SK-N-DZ (cell line): ENCODE measurements at regions not wholly inside any gene's neighbourhood (a gene's known extent, or its start where the extent isn't known, plus 50 kb on each side); places are given as distances from the start of the nearest gene placed in this dataset.
"Not testable (repeated sequence)": the region's sequence is repeated elsewhere in the genome, so short reads cannot be mapped to it uniquely, and the experiment has no call there.

ENCODE experiments used
- DNase-seq: peaks from one replicate; pipeline ENCODE4 v3.0.0-alpha.2; 2015; ENCODE audit warnings: low spot score

DNA sequence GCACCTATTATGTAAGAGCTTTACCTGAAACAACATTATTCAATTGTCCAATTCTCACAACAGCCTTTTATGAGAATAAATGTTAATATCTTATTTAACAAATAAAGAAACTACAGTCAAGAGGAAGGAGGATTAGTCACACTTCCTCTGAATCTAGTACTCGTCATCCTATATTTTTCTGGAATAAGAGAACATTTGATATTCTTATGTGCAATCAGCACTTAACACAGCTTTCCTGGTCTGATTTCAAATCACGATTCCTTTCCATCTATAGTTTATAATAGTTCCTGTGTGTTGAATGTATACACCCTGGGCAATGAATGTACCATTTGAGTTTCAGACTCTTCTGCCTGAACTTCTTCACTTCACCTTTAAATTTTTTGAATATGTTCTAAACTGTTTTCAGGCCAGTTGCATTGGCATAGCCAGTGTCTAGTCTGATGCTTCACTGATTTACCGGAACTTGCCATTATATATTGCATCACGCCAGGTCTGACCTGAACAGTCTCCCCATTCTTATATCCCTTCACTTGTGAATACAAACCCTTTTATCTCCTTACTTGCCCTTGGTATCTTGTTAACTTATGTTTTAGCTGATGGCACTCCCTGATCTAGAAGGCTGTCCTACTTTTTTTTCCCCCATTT lies 698.3 kb downstream of the MAT2B start:
- no peak for DNase-seq

DNA sequence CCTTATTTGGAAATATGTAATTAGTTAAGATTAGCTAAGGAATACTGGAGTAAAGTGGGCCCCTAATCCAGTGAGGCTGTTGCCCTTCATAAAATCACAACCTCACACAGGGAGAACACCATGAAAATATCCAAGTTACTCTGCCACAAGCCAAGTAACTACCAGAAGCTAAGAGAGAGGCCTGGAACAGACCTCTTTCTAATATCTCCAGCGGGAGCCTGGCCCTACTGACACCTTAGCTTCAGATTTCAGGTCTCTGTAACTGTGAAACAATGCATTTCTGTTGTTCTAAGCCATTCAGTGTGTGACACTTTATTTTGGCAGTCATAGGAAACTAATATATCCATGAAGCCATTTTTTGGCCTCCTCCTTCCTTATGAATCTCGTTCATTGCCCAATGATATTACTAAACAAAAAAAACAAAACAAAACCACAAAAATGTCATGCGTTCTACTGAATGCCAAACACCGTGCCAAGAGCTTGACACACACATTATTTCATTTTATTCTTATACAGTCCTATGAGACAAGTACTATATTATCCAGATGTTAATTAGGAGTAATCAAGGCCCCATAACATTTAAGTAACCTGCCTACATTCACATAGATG lies 699.0 kb downstream of the MAT2B start:
- no peak for DNase-seq

DNA sequence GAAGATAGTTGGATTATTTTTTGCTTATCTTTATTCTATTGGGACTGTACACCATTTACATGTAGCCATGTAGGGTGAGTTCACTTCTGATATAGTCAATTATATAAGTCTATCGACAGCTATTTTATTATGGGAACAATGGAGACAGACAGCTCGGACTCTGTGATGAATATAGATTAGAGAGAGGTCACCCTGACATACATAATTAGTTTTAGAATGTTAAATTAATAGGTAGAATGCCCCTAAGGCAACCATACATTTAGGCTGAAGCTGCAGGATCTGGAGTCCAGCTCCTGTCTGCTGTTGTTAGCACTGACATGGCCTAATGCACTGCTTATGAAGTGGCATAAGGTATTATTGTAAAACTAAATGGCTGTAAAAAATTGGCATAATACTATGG lies 700.8 kb downstream of the MAT2B start:
- no peak for DNase-seq

DNA sequence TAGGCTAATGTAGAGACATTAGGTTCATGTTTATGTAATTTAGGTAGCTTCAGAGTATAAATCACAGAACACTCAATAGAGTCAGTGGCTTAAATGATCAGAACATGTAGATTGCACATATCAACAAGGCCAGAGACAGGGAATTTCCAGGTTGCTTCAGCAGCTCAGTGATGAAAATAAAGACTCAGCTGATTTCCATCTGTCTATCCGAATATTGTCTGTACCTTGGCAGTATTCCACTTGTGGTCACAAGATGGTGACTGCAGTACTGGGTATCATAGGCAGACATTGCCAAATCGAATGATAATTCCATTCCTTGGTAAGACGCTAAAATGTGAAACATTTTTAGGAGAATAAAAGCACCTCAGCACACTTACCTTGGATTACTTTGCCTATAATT lies 702.2 kb downstream of the MAT2B start:
- no peak for DNase-seq

DNA sequence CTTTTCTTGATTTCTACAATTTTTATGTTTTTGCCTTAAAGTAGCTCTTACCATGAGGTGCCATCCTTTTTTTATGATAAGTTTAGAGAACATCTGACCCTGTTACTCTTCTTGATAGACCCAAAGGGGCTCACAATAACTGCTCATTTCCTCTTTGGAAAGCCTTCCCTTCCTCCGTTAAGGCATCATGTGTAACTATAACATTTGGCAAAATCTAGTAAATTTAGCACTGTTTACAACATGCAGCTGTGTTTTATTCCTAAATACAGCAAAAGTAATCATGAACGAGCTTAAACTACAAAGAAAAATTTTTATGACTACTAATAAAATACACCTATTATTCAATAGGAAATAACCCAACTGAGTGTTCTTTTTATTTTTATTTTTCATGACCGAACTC lies 705.1 kb downstream of the MAT2B start:
- DNase-seq: no peak

DNA sequence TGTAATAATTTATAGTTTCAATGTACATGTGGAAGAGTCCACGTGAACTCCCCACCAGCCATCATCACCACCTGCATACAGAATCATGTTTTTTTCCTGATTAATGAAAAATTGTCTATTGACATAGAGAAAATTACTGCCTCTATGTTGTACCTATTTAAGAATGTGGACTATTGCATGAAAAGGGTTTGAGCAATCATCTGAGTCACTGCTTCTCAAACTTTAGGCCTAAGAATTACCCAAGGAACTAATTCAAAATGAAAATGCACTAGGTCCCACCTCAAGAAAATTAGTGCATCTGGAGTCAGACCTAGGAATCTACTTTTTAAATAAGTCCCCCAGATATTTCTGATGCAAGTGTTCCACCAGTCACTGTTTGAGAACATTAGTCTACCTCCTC lies 709.3 kb downstream of the MAT2B start:
- DNase-seq: no peak

DNA sequence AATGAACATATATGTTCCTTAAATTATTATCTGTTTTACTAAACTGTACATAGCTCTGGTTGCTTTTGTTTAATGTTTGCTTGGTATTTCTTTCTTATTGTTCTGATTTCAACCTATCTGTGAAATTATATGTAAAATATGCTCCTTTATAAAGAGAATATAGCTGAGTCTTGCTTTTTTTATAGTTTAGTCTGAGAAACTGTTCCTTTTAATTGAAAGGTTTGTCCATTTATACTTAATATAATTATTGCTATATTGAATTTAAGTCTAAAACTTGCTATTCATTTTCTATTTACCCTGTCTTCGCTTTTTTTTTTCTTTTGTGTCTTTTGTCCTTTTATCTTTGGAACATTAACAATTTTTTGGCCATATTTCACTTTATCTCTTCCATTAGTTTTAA lies 712.0 kb downstream of the MAT2B start:
- DNase-seq: no peak

DNA sequence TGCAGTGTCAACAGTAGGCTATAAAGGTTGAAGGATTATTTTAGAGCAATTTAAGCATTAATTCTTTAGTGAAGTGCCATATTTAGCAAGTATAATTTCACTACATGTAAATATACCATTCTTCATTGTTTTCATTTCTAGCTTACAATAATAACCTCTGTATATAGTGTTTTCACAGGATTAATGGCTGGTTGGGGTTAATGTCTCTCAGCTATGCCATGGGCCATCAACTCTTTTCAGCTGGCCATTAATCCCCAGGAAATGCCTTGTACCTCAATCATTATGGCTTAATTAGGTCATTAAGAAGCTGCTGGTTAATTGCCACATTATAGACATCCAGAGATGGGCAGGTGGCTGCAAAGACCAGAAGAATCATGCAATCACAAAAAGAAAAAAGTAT lies 715.1 kb downstream of the MAT2B start:
- no peak for DNase-seq

DNA sequence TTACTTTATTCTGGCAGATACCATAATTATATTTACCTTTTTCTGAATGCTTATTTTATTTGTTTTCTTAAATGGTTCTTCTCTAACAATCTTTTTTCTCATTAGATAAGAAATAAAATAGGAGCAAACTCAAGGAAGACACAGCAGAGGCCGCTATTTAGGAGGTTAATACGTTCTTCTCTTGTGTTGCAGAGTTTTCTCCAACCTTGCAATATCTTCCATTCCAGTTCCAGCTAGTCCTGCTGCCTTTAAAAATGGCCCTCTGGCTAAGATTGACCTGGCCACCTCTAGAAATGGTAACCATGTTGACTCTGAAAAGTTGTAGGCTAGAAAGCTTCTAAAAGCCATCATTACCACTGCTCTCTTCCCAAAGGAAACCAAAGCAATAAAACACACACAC lies 718.8 kb downstream of the MAT2B start:
- DNase-seq: no peak

DNA sequence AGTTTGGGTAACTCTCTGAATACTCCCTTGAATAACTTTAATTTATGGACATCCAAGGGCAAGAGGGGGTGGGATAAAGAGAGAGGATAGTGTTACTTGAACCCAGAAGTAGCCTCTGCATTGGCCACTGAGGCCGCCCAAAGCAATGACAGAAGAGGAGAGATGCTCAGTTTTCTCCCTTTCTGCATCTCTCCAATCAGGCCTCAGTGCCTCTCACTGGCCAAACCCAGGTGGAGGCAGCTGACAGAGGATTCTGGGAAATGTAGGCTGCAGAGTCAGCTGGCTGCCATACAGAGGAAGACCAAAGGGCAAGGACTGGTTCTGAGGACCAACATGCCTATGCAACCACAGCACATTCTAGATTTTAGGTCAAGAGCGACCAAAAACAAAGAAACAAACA lies 719.4 kb downstream of the MAT2B start:
- DNase-seq: no peak

DNA sequence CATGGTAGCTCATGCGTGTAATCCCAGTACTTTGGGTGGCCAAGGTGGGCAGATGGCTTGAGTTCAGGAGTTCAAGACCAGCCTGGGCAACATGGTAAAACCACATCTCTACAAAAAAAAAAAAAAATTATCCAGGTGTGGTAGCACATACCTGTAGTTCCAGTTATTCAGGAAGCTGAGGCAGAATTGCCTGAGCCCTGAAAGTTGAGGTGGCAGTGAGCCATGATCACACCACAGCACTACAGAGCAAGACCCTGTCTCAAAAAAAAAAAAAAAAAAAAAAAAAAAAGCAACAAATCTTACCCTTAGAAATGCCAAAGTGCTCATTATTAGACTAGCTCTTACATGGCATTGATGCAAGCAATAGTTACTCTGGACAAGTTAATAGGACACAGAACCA lies 724.9 kb downstream of the MAT2B start:
- no peak for DNase-seq

DNA sequence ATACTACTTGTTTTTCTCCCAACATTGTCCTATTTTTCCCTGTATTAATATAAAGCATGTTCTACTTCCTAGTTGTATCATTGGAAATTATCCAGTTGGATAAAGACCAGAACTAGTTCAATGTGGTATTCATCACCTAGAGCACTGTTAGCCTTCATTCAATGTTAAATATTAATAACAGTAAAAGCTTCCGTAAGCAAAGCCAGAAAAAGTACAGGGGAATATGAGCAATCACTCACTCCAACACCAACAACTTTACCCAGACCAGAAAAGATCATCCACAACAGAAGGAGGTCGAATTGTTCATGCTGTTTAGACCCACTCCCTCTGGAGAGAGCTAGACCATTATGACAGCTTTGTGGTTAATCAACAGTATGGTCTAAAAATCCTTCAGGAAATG lies 728.4 kb downstream of the MAT2B start:
- DNase-seq: no peak

DNA sequence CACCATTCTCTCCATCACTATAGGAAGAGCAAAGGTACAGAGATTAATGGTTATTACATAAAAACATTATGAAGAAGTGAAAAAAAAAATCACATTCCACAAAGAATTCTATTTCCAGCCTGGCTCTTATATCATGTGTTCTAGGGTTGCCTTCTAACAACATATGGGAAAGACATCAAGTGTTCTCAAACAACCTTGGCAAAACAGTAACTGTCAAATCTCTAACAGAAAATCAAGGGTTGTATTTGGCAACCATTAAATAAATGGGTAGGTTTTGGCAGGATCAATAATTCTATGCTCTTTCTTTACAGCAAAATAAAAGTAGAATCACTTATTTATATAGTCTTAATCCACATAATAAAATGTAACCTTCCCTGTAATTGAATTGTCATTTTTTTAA lies 728.9 kb downstream of the MAT2B start:
- no peak for DNase-seq

DNA sequence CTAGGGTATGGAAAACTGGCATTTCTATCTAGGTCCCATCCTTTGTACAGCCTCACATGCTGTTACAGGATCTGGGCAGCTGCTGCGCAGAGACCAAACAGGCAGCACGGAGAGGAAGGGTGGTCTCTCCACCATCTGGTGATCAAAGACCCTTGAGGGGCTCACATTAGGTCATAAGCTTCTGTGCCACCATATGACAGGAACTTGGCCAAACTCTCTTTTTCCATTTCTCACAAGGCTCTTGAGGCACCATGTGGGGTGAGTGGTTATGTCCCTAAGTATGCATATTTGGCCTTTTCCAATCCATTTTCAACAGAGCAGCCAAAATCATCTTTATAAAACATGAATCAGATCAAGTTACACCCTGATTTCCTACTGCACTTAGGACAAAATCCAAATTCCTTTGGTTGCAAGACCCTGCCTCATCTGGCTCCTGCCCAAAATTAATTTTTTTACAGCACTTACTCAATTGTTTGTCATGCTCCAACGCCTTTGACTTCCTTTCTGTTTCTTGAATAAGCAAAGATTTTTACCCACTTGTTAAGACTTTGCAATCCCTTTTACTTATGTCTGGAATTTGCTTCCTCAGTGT lies 730.0 kb downstream of the MAT2B start:
- no peak for DNase-seq

DNA sequence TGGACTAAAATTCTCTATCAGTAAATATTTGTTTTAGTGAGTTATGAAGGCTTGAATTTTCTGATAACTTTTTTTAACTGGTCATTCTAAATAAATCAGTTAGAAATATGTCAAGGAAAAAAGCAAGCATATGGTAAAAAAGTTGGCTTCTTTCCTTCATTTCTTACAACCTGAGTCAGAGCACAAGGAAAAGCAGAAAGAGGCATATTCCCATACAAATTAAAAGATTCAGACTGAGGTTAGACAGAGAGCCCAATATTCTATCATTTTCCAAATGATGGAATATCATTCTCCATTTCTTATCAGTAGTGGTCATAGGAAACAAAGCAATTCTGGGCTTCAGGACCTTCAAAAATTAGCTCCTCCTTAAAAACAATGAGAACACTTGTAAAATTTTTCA lies 732.1 kb downstream of the MAT2B start:
- DNase-seq: no peak

DNA sequence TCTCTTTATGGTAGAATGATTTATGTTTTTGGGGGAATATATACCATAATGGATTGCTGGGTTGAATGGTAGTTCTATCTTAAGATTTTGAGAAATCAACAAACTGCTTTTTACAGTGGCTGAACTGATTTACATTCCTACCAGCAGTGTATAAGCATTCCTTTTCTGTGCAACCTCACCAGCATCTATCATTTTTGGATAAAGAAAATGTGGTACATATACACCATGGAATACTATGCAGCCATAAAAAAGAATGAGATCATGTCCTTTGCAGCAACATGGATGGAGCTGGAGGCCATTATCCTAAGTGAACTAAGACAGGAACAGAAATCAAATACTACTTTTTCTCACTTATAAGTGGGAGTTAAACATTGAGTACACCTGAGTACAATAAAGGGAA lies 746.4 kb downstream of the MAT2B start:
- not testable (repeated sequence) for DNase-seq

DNA sequence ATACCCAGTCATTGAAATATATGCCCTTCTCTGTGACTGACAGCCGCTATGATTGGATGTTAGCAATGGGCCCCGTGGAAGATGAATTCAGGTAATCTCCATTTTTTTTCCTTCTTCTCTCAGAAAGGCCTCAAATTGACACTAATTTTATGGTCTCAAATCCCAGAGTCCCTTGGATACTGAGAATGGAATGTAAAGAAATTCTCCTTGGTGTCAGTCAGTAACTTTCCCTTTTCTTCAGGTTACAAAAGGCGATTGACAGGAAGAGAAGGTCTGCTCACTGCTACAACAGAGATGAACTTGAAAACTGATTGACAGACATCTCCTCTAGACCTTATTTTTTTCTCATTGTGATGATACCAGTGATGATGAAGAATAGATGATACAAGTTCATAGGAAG lies 748.3 kb downstream of the MAT2B start:
- no peak for DNase-seq

DNA sequence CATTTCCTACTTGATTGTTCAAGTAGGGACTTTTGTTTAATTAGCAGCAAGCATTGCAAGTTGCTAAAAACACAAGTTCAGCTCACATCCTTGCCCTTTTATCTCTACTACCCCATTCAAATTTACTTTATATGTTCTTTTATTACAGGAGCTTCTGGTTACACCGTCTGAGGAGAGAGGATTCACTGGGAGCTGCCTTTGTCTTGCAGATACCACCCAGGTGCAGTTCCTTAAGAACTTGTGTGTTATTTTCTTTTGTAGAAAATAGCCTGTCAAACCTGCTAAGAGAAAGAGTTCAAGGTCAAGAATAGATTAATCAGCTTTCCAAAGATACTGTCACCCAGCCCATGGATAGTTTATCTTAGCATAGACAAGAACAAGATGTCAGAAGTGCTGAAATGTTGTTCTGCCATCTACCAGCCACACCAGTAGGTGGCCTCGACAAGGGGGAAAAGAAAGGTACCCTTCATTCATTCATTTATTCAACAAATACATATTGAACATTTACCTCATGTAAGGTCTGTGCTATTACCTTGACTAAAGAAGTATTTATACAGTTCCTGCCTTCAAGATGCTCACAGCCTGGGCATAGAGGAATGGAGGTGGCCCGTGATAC lies 750.3 kb downstream of the MAT2B start:
- no peak for DNase-seq

DNA sequence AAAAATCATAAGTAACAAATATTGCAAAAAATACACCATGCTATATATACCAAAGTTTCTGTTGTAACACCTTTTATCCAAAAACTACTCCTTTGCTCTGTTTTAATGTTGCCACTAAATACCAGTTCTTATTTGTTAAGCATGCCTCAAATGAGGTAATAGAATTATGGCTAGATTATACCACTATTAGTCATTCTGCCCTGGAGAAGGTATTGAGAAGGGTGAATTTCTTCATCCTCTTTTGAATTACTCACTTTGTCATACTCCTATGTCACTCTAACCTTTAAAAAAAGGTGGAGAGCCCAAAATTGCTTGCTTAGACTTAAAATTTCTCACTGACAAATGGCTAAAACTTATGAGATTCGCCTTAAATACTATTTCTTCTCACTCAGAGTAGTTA lies 750.9 kb downstream of the MAT2B start:
- no peak for DNase-seq

DNA sequence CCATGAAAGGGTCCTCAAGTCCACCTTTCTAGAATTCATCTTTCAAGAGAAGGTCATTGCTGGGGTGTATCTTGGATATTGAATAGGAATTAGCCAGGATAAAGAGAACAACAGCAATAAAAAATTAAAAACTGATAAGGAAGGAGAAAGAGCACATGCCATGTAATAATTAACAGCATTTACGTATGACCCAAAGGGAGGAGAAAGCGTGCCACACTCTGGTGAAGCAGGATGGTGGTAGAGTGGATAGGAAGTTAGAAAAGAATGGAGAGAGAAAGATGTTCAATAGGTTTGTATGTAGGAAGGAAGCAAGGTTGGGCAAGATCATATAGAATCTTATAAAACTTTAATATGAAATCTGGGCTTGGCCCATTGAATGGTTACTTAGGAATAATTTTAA lies 751.5 kb downstream of the MAT2B start:
- DNase-seq: no peak

DNA sequence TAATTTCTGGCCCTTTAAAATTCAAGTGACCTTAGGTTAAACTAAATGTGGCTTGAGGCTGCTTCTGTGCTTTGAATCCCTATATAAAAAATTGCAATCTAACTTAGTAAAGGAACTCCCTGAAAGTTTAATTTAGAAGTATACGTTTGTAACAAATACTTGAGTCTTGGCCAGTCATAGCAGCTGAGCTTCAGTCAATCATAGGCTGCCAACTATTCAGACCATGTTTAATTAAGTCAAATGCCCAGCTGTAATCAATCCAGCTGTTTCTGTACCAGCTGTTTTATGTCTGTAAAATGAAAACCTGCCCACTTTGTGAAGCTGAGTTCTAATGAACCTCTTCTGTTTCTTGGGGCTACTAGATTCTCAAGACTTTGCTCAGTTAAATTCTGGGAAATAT lies 760.1 kb downstream of the MAT2B start:
- no peak for DNase-seq

DNA sequence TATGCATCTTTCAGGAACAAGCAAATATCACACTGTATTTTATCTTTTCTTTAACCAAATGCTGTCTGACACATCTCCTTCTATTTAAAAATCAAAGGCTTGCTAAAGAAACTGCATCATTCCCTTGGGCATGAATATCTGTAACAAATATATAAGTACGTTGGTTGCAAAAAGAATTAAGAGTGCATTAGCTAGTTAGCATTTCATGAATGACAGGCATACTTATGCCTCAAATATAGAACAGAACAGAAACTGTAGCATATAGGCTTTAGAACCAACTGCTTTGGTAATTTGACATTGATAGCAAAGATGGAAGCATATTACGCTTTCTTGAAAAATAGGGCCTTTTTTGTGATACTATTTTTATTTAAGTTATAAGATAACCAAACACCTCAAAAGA lies 761.2 kb downstream of the MAT2B start:
- no peak for DNase-seq

DNA sequence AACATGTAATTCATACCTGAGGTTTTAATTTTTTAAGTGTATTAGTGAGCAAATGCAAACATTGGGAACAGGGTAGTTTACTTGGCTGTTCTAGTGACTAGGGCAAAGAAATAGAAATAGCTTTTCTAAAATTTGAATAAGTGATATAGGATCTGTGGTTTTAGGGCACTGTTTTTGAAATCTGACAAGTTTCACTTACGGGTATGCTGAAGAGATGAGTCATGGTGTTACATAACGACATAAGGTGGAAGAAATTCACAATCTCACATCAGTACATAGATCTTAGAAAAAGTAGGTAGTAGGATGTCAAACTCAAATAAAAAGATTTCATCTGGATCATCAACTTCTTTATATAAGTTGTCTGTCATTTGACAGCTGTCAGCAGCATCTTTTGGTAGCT lies 772.3 kb downstream of the MAT2B start:
- DNase-seq: no peak
